BJ (cell line): ENCODE measurements at regions not wholly inside any gene's neighbourhood (a gene's known extent, or its start where the extent isn't known, plus 50 kb on each side); places are given as distances from the start of the nearest gene placed in this dataset.
A peak's percentile ranks its signal among the peaks of the same experiment; 100 is the strongest.

ENCODE experiments used
- CTCF ChIA-PET: fragments of 350-600 bp; formaldehyde crosslinking; extraction: SDS; loops from one replicate; lab custom pipeline; 2021; ENCODE audit warnings: antibody characterized with exemption, inconsistent platforms; lab: Yijun Ruan, JAX
- POLR2A ChIA-PET: fragments of 300-600 bp; sonication (Branson Sonifier 250); formaldehyde crosslinking; extraction: SDS; loops from one replicate; lab custom pipeline; 2021; ENCODE audit warnings: antibody characterized with exemption; lab: Charles Lee
- DNase-seq: peaks from one replicate; pipeline ENCODE4 v3.0.0-alpha.2; 2011; ENCODE audit warnings: low read depth
- H3K27me3 ChIP-seq: 2 replicates; pipeline ENCODE4 v1.6.0; 2011; ENCODE audit warnings: low read length; ENCODE audit not compliant: control insufficient read depth, insufficient read depth
- H3K36me3 ChIP-seq: 2 replicates; pipeline ENCODE4 v1.5.1; 2011; ENCODE audit warnings: low read length; ENCODE audit not compliant: control insufficient read depth, insufficient read depth
- H3K4me3 ChIP-seq: 2 replicates; pipeline ENCODE4 v1.5.1; 2011; ENCODE audit warnings: low read depth, mild to moderate bottlenecking, control low read depth, low read length
- CTCF ChIP-seq: IDR thresholded peaks from 2 replicates; pipeline ENCODE4 v1.5.1; 2011; ENCODE audit warnings: low read depth, mild to moderate bottlenecking, control low read depth, inconsistent platforms, low read length, moderate library complexity; ENCODE audit not compliant: insufficient read depth

- CTCF ChIA-PET: no interaction called here
- no peaks in the 10 kb centered on the region for H3K27me3 ChIP-seq
- POLR2A ChIA-PET: no interaction called here
- no peaks in the 10 kb centered on the region for H3K36me3 ChIP-seq
- H3K4me3 ChIP-seq: no peak overlapping the region
- TF ChIP-seq CTCF: no peak
- DNase-seq: peak; percentile 66
These were observed 161.5 kb upstream of the PRKCQ start for GRCh38 chr10:6741541-6741941.

GRCh38 chr10:6739530-6740174 lies 159.6 kb upstream of the PRKCQ start:
- H3K4me3 ChIP-seq: no peak overlapping the region
- no peaks in the 10 kb centered on the region for H3K27me3 ChIP-seq
- DNase-seq: no peak
- no peaks in the 10 kb centered on the region for H3K36me3 ChIP-seq
- POLR2A ChIA-PET: no interaction called here
- CTCF ChIA-PET: interaction anchor here (0.8 kb wide), 1 partner anchor 653 kb away, joined by 3 read pairs; no protein-coding TSS in a partner anchor
- no peak for TF ChIP-seq CTCF

- DNase-seq: no peak
- no peak for TF ChIP-seq CTCF
- Histone ChIP-seq H3K36me3 (no peaks in the 10 kb centered on the region), H3K27me3 (no peaks in the 10 kb centered on the region), H3K4me3 (peak overlapping the region; percentile 8; the same call in 1 of the 2 replicates)
- ChIA-PET CTCF (interaction anchor here (0.6 to 1.5 kb wide), 4 partner anchors 10 to 400 kb away, joined by 3 to 7 read pairs (median 4); no protein-coding TSS in a partner anchor), POLR2A (interaction anchor here (0.6 kb wide), 2 partner anchors 1296 to 1790 kb away, joined by 4 to 16 read pairs; no protein-coding TSS in a partner anchor)
These were observed 158.2 kb upstream of the PRKCQ start for GRCh38 chr10:6738112-6738768.

GRCh38 chr10:6737758-6738111 lies 157.7 kb upstream of the PRKCQ start:
- Histone ChIP-seq H3K27me3 (no peaks in the 10 kb centered on the region), H3K36me3 (no peaks in the 10 kb centered on the region), H3K4me3 (no peak overlapping the region)
- CTCF ChIA-PET: interaction anchor here (0.6 to 1.5 kb wide), 3 partner anchors 11 to 399 kb away, joined by 4 to 7 read pairs (median 5); no protein-coding TSS in a partner anchor
- TF ChIP-seq CTCF: no peak
- POLR2A ChIA-PET: interaction anchor here (0.6 kb wide), 2 partner anchors 1296 to 1790 kb away, joined by 4 to 16 read pairs; no protein-coding TSS in a partner anchor
- no peak for DNase-seq

- no peak for TF ChIP-seq CTCF
- ChIA-PET CTCF (interaction anchor here (1.0 to 1.5 kb wide), 4 partner anchors 11 to 66 kb away, joined by 3 to 7 read pairs (median 4); no protein-coding TSS in a partner anchor), POLR2A (no interaction called here)
- Histone ChIP-seq H3K4me3 (no peak overlapping the region), H3K36me3 (no peaks in the 10 kb centered on the region), H3K27me3 (no peaks in the 10 kb centered on the region)
- DNase-seq: no peak
These were observed 157.1 kb upstream of the PRKCQ start for GRCh38 chr10:6737080-6737641.
